ENCODE measurements at regions not wholly inside any gene's neighbourhood (a gene's known extent, or its start where the extent isn't known, plus 50 kb on each side); places are given as distances from the start of the nearest gene placed in this dataset.

GRCh38 chr2:18475884-18476283 lies 84.6 kb downstream of the RDH14 start:
- no peak overlapping the region for H3K27ac ChIP-seq
- H3K36me3 ChIP-seq, result no peaks in the 10 kb centered on the region
- TF ChIP-seq EP300 (IDR thresholded peaks at IDR 0.05) (no peak), POLR2A (IDR thresholded peaks at IDR 0.05) (no peak), CTCF (IDR thresholded peaks at IDR 0.05) (no peak)
- H3K9me3 ChIP-seq, result no peaks in the 10 kb centered on the region
- peaks cover 3% of the 10 kb centered on the region for H3K4me1 ChIP-seq (ENCODE audit: insufficient read depth)
- intact Hi-C loops (cut with DNase I), result no loop called here
- 91 to 93% (median 92%) methylated on average over 2 of the region's 2 CpGs for WGBS, 3 donors
- no peak for DNase-seq
- H3K4me3 ChIP-seq, result no peak overlapping the region
- H3K27me3 ChIP-seq, result no peaks in the 10 kb centered on the region

- WGBS, 3 donors, result 35 to 60% (median 39%) methylated on average over 1 of the region's 1 CpG
- Histone ChIP-seq H3K27ac (no peak overlapping the region), H3K9me3 (no peaks in the 10 kb centered on the region), H3K36me3 (no peaks in the 10 kb centered on the region), H3K4me1 (ENCODE audit: insufficient read depth) (peaks cover 3% of the 10 kb centered on the region), H3K4me3 (no peak overlapping the region), H3K27me3 (no peaks in the 10 kb centered on the region)
- intact Hi-C loops (cut with DNase I), result no loop called here
- TF ChIP-seq EP300 (IDR thresholded peaks at IDR 0.05) (no peak), POLR2A (IDR thresholded peaks at IDR 0.05) (no peak), CTCF (IDR thresholded peaks at IDR 0.05) (no peak)
- DNase-seq, result no peak
Observed at GRCh38 chr2:18474700-18475099, 85.8 kb downstream of the RDH14 start.

DNA sequence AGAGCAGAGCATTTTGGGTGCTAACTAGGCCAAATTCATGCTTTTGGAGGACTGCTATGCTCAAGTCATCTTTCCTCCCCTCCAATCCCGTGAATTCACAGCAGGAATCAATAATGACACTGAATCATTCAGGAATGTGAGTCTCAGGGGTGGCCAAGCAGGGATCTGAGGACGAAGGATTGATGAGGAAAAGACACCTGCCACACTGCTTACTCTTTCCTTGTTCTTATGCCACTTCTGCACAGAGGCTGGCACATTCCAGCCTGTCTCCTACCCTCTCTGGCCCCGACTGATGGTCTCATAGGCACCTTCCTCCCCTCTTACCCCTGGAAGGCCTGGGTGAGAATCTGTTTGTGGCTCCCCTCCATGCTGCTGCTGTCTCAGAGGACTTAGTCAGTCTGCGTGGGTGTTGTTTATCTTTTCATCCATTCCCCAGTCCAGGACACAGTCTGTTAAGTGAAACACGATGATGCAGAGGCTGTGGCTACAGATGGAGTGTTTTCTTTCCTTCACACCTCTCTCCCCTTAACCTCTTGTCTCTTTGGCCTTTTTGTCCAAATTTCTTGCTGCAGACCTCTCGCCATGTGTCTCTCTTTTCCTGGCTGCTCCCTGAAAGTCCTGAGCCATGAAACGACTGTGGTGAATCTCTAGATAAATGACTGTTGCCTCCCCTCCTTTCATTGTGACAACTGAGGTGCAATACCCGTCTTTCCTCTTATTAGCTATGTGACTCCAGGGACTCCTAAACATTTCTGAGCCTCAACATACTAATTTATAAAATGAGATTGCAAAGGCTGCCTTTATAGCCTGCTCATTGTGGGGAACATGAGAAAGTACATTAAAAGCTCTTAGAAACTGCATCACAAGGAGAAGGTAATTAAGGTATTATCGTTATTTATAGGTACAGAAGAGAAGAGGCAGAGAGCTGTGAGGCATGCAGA lies 86.9 kb downstream of the RDH14 start:
- WGBS, 3 donors, result 32 to 42% (median 33%) methylated on average over 9 of the region's 9 CpGs
- Histone ChIP-seq H3K27me3 (no peaks in the 10 kb centered on the region), H3K4me1 (ENCODE audit: insufficient read depth) (peaks cover 3% of the 10 kb centered on the region), H3K9me3 (no peaks in the 10 kb centered on the region), H3K36me3 (no peaks in the 10 kb centered on the region), H3K4me3 (no peak overlapping the region), H3K27ac (no peak overlapping the region)
- TF ChIP-seq EP300 (IDR thresholded peaks at IDR 0.05) (no peak), POLR2A (IDR thresholded peaks at IDR 0.05) (no peak), CTCF (IDR thresholded peaks at IDR 0.05) (no peak)
- DNase-seq, result peak in 1 of 5 donors; percentile 11
- intact Hi-C loops (cut with DNase I), result no loop called here

- Histone ChIP-seq H3K36me3 (no peaks in the 10 kb centered on the region), H3K27me3 (no peaks in the 10 kb centered on the region), H3K4me1 (ENCODE audit: insufficient read depth) (no peaks in the 10 kb centered on the region), H3K9me3 (no peaks in the 10 kb centered on the region), H3K27ac (no peak overlapping the region), H3K4me3 (no peak overlapping the region)
- WGBS, 3 donors, result 57 to 79% (median 78%) methylated on average over 5 of the region's 5 CpGs
- DNase-seq, result no peak
- TF ChIP-seq CTCF (IDR thresholded peaks at IDR 0.05) (no peak), EP300 (IDR thresholded peaks at IDR 0.05) (no peak), POLR2A (IDR thresholded peaks at IDR 0.05) (no peak)
- intact Hi-C loops (cut with DNase I), result no loop called here
Observed at GRCh38 chr2:18467749-18468360, 92.6 kb downstream of the RDH14 start.

Measured in ovary (tissue), 7 donors.